Posterior vena cava (tissue), 2 donors: ENCODE measurements at regions not wholly inside any gene's neighbourhood (a gene's known extent, or its start where the extent isn't known, plus 50 kb on each side); places are given as distances from the start of the nearest gene placed in this dataset.

ENCODE experiments used
- DNase-seq: peaks from one replicate; pipeline ENCODE4 v3.0.0-alpha.2; 2020; ENCODE audit warnings: low spot score
- intact Hi-C, 2 donors: fragments of 100-400 bp; cut with DNase I; formaldehyde crosslinking; loops; one replicate each; pipeline versions ENCODE4 v1.14.1 to v1.14.2; 2022 to 2023
- donor health status: DM: yes; HTN: yes; CAD: no.
- donor health status: DM: yes; HTN: yes; CAD: no.

GRCh38 chr1:234932106-234932505 lies 196.5 kb downstream of the TOMM20 start:
- DNase-seq = no peak
- intact Hi-C loops = no loop called here

GRCh38 chr1:234931404-234931973 lies 197.1 kb downstream of the TOMM20 start:
- intact Hi-C loops = no loop called here
- no peak for DNase-seq

GRCh38 chr1:234929369-234929768 lies 199.3 kb downstream of the TOMM20 start:
- no peak for DNase-seq
- intact Hi-C loops = loop anchor here (5.0 to 10.0 kb wide), 2 partner anchors 38 to 205 kb away; no protein-coding TSS in a partner anchor

GRCh38 chr1:234928642-234929041 lies 200.0 kb downstream of the TOMM20 start:
- DNase-seq = no peak
- intact Hi-C loops = loop anchor here (5.0 to 10.0 kb wide), 2 partner anchors 39 to 204 kb away; no protein-coding TSS in a partner anchor

- intact Hi-C loops = loop anchor here (5.0 to 10.0 kb wide), 2 partner anchors 39 to 203 kb away; no protein-coding TSS in a partner anchor
- DNase-seq = no peak
Observed at GRCh38 chr1:234927971-234928640, 200.5 kb downstream of the TOMM20 start.

- intact Hi-C loops = loop anchor here (5.0 to 10.0 kb wide), 2 partner anchors 40 to 203 kb away; no protein-coding TSS in a partner anchor
- DNase-seq = no peak
Observed at GRCh38 chr1:234927312-234927970, 201.2 kb downstream of the TOMM20 start.

- intact Hi-C loops = loop anchor here (1.0 to 10.0 kb wide), 3 partner anchors 41 to 202 kb away; no protein-coding TSS in a partner anchor
- no peak for DNase-seq
Observed at GRCh38 chr1:234926559-234927311, 201.9 kb downstream of the TOMM20 start.

GRCh38 chr1:234926264-234926558 lies 202.4 kb downstream of the TOMM20 start:
- no peak for DNase-seq
- intact Hi-C loops = loop anchor here (1.0 to 10.0 kb wide), 3 partner anchors 41 to 201 kb away; no protein-coding TSS in a partner anchor

GRCh38 chr1:234925440-234926263 lies 203.0 kb downstream of the TOMM20 start:
- intact Hi-C loops = loop anchor here (1.0 to 10.0 kb wide), 3 partner anchors 42 to 201 kb away; no protein-coding TSS in a partner anchor
- DNase-seq = no peak

GRCh38 chr1:234924450-234925355 lies 203.9 kb downstream of the TOMM20 start:
- intact Hi-C loops = loop anchor here (5.0 to 10.0 kb wide), 2 partner anchors 43 to 200 kb away; no protein-coding TSS in a partner anchor

GRCh38 chr1:234923626-234924025 lies 205.0 kb downstream of the TOMM20 start:
- DNase-seq = no peak
- intact Hi-C loops = loop anchor here in 1 of 2 donors (10.0 kb wide), 1 partner anchor 199 kb away; no protein-coding TSS in a partner anchor

More at GRCh38 chr1:234924450-234925355, 203.9 kb downstream of the TOMM20 start:
- no peak for DNase-seq

- intact Hi-C loops = loop anchor here in 1 of 2 donors (10.0 kb wide), 1 partner anchor 198 kb away; no protein-coding TSS in a partner anchor
- no peak for DNase-seq
Observed at GRCh38 chr1:234922987-234923386, 205.7 kb downstream of the TOMM20 start.

GRCh38 chr1:234921266-234922062 lies 207.2 kb downstream of the TOMM20 start:
- DNase-seq = peak; percentile 80
- intact Hi-C loops = loop anchor here in 1 of 2 donors (10.0 kb wide), 1 partner anchor 197 kb away; no protein-coding TSS in a partner anchor

GRCh38 chr1:234920843-234921140 lies 207.8 kb downstream of the TOMM20 start:
- DNase-seq = no peak

GRCh38 chr1:234920136-234920842 lies 208.3 kb downstream of the TOMM20 start:
- peak; percentile 60 for DNase-seq
- intact Hi-C loops = loop anchor here in 1 of 2 donors (10.0 kb wide), 1 partner anchor 195 kb away; no protein-coding TSS in a partner anchor

More at GRCh38 chr1:234920843-234921140, 207.8 kb downstream of the TOMM20 start:
- intact Hi-C loops = loop anchor here in 1 of 2 donors (10.0 kb wide), 1 partner anchor 196 kb away; no protein-coding TSS in a partner anchor
